Retinal pigment epithelial cell (primary cell): ENCODE measurements at regions not wholly inside any gene's neighbourhood (a gene's known extent, or its start where the extent isn't known, plus 50 kb on each side); places are given as distances from the start of the nearest gene placed in this dataset.

ENCODE experiments used
- DNase-seq: peaks from one replicate; pipeline ENCODE4 v3.0.0-alpha.2; 2010; ENCODE audit warnings: low read depth
- H3K4me3 ChIP-seq: 2 replicates; pipeline ENCODE4 v1.5.1; 2011; ENCODE audit warnings: mild to moderate bottlenecking, low read length, control low read depth, moderate library complexity
- CTCF ChIP-seq: conservative IDR thresholded peaks from 2 replicates; pipeline ENCODE4 v1.5.1; 2011; ENCODE audit warnings: low read depth, low read length, control low read depth, inconsistent platforms

GRCh38 chr11:109275931-109276330 is 146.1 kb upstream of the C11orf87 start:
- DNase-seq, result no peak
- no peak overlapping the region for H3K4me3 ChIP-seq
- TF ChIP-seq CTCF, result no peak

- no peak for TF ChIP-seq CTCF
- no peak for DNase-seq
- no peak overlapping the region for H3K4me3 ChIP-seq
Measured at GRCh38 chr11:109285465-109285864, 136.5 kb upstream of the C11orf87 start.

GRCh38 chr11:109291553-109291952 is 130.4 kb upstream of the C11orf87 start:
- no peak overlapping the region for H3K4me3 ChIP-seq
- DNase-seq, result no peak
- TF ChIP-seq CTCF, result no peak

- TF ChIP-seq CTCF, result no peak
- DNase-seq, result no peak
- H3K4me3 ChIP-seq, result no peak overlapping the region
Measured at GRCh38 chr11:109298865-109299264, 123.1 kb upstream of the C11orf87 start.

GRCh38 chr11:109300211-109300610 is 121.8 kb upstream of the C11orf87 start:
- H3K4me3 ChIP-seq, result no peak overlapping the region
- TF ChIP-seq CTCF, result no peak
- no peak for DNase-seq

- no peak for DNase-seq
- no peak overlapping the region for H3K4me3 ChIP-seq
- TF ChIP-seq CTCF, result no peak
Measured at GRCh38 chr11:109302591-109303334, 119.2 kb upstream of the C11orf87 start.

- H3K4me3 ChIP-seq, result no peak overlapping the region
Measured at GRCh38 chr11:109303342-109303741, 118.6 kb upstream of the C11orf87 start.

More at GRCh38 chr11:109303342-109303741, 118.6 kb upstream of the C11orf87 start:
- no peak for DNase-seq
- no peak for TF ChIP-seq CTCF
